ENCODE measurements at regions not wholly inside any gene's neighbourhood (a gene's known extent, or its start where the extent isn't known, plus 50 kb on each side); places are given as distances from the start of the nearest gene placed in this dataset.

GRCh38 chr4:171169396-171169795 is 643.8 kb upstream of the GALNTL6 start:
- TF ChIP-seq CTCF (optimal IDR thresholded peaks at IDR 0.05 in 1 of 3, IDR thresholded peaks at IDR 0.05 in 1 of 3, conservative IDR thresholded peaks at IDR 0.05 in 1 of 3; ENCODE audit: extremely low read depth in 1 of 3, insufficient read depth in 2 of 3, low read length in 3 of 3) (no peak), EZH2 (IDR thresholded peaks at IDR 0.05; ENCODE audit: low read length) (no peak)
